SK-N-SH treated with all-trans-retinoic acid at 6 μM for 48 hours (cell line): ENCODE measurements at regions not wholly inside any gene's neighbourhood (a gene's known extent, or its start where the extent isn't known, plus 50 kb on each side); places are given as distances from the start of the nearest gene placed in this dataset.

Source experiments
- ATAC-seq: fragments of 200-7000 bp; cut with Tn5 transposase; 3 replicates; pipeline ENCODE4 v1.9.1; 2020; ENCODE audit warnings: mild to moderate bottlenecking, moderate library complexity
- ARNTL ChIP-seq: fragments of 450-650 bp; formaldehyde crosslinking; IDR thresholded peaks from 2 replicates; pipeline ENCODE4 v1.5.0; 2020; ENCODE audit warnings: low read depth, mild to moderate bottlenecking, moderate library complexity, borderline replicate concordance
- BACH2 ChIP-seq: fragments of 250-450 bp; sonication (Bioruptor Pico); IDR thresholded peaks from 2 replicates; pipeline ENCODE4 v1.9.0; 2021; ENCODE audit warnings: mild to moderate bottlenecking, borderline replicate concordance
- CSDC2 ChIP-seq: fragments of 250-450 bp; sonication (Bioruptor Pico); IDR thresholded peaks from 2 replicates; pipeline ENCODE4 v1.5.0; 2020; ENCODE audit warnings: mild to moderate bottlenecking, moderate library complexity
- ESRRG ChIP-seq: fragments of 250-450 bp; sonication (Bioruptor Pico); IDR thresholded peaks from 2 replicates; pipeline ENCODE4 v1.6.1; 2021; ENCODE audit warnings: mild to moderate bottlenecking
- GLIS3 ChIP-seq: fragments of 250-450 bp; sonication (Bioruptor Pico); IDR thresholded peaks from 2 replicates; pipeline ENCODE4 v1.5.0; 2020; ENCODE audit warnings: mild to moderate bottlenecking, moderate library complexity
- ISL1 ChIP-seq: fragments of 250-450 bp; sonication (Bioruptor Pico); IDR thresholded peaks from 2 replicates; pipeline ENCODE4 v2.1.2; 2022; ENCODE audit warnings: mild to moderate bottlenecking, moderate library complexity
- OSR1 ChIP-seq: fragments of 250-450 bp; sonication (Bioruptor Pico); IDR thresholded peaks from 2 replicates; pipeline ENCODE4 v1.8.0; 2022; ENCODE audit warnings: moderate library complexity, mild to moderate bottlenecking, inconsistent platforms
- PPARA ChIP-seq: fragments of 250-450 bp; sonication (Bioruptor Pico); IDR thresholded peaks from 2 replicates; pipeline ENCODE4 v1.5.0; 2020; ENCODE audit warnings: mild to moderate bottlenecking, borderline replicate concordance
- RARB ChIP-seq: fragments of 250-450 bp; sonication (Bioruptor Pico); IDR thresholded peaks from 2 replicates; pipeline ENCODE4 v1.8.0; 2021; ENCODE audit warnings: mild to moderate bottlenecking, moderate library complexity
- SNAI2 ChIP-seq: fragments of 250-450 bp; sonication (Bioruptor Pico); IDR thresholded peaks from 2 replicates; pipeline ENCODE4 v1.5.0; 2020; ENCODE audit warnings: mild to moderate bottlenecking, moderate library complexity
- TCF4 ChIP-seq: fragments of 250-450 bp; sonication (Bioruptor Pico); IDR thresholded peaks from 2 replicates; pipeline ENCODE4 v1.8.0; 2021; ENCODE audit warnings: mild to moderate bottlenecking, moderate library complexity, borderline replicate concordance
- TOX ChIP-seq: fragments of 250-450 bp; sonication (Bioruptor Pico); IDR thresholded peaks from 2 replicates; pipeline ENCODE4 v1.8.0; 2021; ENCODE audit warnings: mild to moderate bottlenecking, moderate library complexity, borderline replicate concordance
- ZFP3 ChIP-seq: fragments of 250-450 bp; sonication (Bioruptor Pico); IDR thresholded peaks from 2 replicates; pipeline ENCODE4 v1.5.0; 2020; ENCODE audit warnings: mild to moderate bottlenecking, moderate library complexity
- ZNF565 ChIP-seq: fragments of 450-650 bp; formaldehyde crosslinking; conservative IDR thresholded peaks from 2 replicates; pipeline ENCODE4 v1.5.0; 2020; ENCODE audit warnings: low read depth, mild to moderate bottlenecking, moderate library complexity
- ZNF70 ChIP-seq: fragments of 450-650 bp; formaldehyde crosslinking; IDR thresholded peaks from 2 replicates; pipeline ENCODE4 v1.5.0; 2020; ENCODE audit warnings: mild to moderate bottlenecking, moderate library complexity
- ZNF8 ChIP-seq: fragments of 450-650 bp; formaldehyde crosslinking; IDR thresholded peaks from 2 replicates; pipeline ENCODE4 v1.5.0; 2020; ENCODE audit warnings: mild to moderate bottlenecking, moderate library complexity
- TF ChIP-seq, protein P1 (sequence below): fragments of 250-450 bp; sonication (Bioruptor Pico); IDR thresholded peaks from 2 replicates; pipeline ENCODE4 v1.8.0; 2020; ENCODE audit warnings: mild to moderate bottlenecking, moderate library complexity, borderline replicate concordance
- TF ChIP-seq, protein P2 (sequence below): fragments of 250-450 bp; sonication (Bioruptor Pico); IDR thresholded peaks from 2 replicates; pipeline ENCODE4 v1.5.1; 2020; ENCODE audit warnings: low read depth, mild to moderate bottlenecking, moderate library complexity
- TF ChIP-seq, protein P3 (sequence below): fragments of 250-450 bp; sonication (Bioruptor Pico); IDR thresholded peaks from 2 replicates; pipeline ENCODE4 v1.5.0; 2020; ENCODE audit warnings: mild to moderate bottlenecking, moderate library complexity
- TF ChIP-seq, protein P4 (sequence below): fragments of 250-450 bp; sonication (Bioruptor Pico); IDR thresholded peaks from 2 replicates; pipeline ENCODE4 v1.8.0; 2021; ENCODE audit warnings: low read depth, mild to moderate bottlenecking, moderate library complexity, borderline replicate concordance

DNA sequence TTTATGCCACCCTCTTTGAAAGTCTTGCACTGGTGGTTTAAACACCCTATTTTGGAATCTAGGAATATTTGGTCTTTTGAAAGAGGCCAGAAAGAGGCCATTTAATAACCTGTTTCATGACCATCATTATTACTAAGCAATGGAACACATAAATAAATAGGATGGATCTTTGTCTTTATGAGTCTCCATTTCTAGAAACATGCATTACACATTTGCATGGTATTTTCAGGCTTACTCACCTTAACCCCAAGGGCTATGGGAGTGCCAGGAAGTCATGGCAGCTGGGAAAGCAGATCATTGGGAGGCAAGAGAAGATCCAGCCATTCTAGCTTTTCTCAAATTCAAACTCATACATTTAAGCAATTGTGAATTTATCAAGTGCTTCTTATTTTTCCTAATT is 185.8 kb upstream of the POU2AF2 start:
- no peak for ATAC-seq
- no peak for TF ChIP-seq ZFP3
- TF ChIP-seq, protein P1, sequence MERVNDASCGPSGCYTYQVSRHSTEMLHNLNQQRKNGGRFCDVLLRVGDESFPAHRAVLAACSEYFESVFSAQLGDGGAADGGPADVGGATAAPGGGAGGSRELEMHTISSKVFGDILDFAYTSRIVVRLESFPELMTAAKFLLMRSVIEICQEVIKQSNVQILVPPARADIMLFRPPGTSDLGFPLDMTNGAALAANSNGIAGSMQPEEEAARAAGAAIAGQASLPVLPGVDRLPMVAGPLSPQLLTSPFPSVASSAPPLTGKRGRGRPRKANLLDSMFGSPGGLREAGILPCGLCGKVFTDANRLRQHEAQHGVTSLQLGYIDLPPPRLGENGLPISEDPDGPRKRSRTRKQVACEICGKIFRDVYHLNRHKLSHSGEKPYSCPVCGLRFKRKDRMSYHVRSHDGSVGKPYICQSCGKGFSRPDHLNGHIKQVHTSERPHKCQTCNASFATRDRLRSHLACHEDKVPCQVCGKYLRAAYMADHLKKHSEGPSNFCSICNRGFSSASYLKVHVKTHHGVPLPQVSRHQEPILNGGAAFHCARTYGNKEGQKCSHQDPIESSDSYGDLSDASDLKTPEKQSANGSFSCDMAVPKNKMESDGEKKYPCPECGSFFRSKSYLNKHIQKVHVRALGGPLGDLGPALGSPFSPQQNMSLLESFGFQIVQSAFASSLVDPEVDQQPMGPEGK (CRISPR knock-in tag): no peak
- no peak for TF ChIP-seq TOX
- TF ChIP-seq ZNF565 (CRISPR knock-in tag): no peak
- TF ChIP-seq, protein P2, sequence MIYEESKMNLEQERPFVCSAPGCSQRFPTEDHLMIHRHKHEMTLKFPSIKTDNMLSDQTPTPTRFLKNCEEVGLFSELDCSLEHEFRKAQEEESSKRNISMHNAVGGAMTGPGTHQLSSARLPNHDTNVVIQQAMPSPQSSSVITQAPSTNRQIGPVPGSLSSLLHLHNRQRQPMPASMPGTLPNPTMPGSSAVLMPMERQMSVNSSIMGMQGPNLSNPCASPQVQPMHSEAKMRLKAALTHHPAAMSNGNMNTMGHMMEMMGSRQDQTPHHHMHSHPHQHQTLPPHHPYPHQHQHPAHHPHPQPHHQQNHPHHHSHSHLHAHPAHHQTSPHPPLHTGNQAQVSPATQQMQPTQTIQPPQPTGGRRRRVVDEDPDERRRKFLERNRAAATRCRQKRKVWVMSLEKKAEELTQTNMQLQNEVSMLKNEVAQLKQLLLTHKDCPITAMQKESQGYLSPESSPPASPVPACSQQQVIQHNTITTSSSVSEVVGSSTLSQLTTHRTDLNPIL (CRISPR knock-in tag): no peak
- TF ChIP-seq, protein P3, sequence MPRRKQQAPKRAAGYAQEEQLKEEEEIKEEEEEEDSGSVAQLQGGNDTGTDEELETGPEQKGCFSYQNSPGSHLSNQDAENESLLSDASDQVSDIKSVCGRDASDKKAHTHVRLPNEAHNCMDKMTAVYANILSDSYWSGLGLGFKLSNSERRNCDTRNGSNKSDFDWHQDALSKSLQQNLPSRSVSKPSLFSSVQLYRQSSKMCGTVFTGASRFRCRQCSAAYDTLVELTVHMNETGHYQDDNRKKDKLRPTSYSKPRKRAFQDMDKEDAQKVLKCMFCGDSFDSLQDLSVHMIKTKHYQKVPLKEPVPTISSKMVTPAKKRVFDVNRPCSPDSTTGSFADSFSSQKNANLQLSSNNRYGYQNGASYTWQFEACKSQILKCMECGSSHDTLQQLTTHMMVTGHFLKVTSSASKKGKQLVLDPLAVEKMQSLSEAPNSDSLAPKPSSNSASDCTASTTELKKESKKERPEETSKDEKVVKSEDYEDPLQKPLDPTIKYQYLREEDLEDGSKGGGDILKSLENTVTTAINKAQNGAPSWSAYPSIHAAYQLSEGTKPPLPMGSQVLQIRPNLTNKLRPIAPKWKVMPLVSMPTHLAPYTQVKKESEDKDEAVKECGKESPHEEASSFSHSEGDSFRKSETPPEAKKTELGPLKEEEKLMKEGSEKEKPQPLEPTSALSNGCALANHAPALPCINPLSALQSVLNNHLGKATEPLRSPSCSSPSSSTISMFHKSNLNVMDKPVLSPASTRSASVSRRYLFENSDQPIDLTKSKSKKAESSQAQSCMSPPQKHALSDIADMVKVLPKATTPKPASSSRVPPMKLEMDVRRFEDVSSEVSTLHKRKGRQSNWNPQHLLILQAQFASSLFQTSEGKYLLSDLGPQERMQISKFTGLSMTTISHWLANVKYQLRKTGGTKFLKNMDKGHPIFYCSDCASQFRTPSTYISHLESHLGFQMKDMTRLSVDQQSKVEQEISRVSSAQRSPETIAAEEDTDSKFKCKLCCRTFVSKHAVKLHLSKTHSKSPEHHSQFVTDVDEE (CRISPR knock-in tag): no peak
- TF ChIP-seq ARNTL: no peak
- no peak for TF ChIP-seq ZNF70 (CRISPR knock-in tag)
- TF ChIP-seq SNAI2 (CRISPR knock-in tag): no peak
- TF ChIP-seq OSR1 (CRISPR knock-in tag): no peak
- TF ChIP-seq ZNF8 (CRISPR knock-in tag): no peak
- TF ChIP-seq CSDC2 (CRISPR knock-in tag): no peak
- TF ChIP-seq PPARA (CRISPR knock-in tag): no peak
- TF ChIP-seq BACH2: no peak
- no peak for TF ChIP-seq ISL1 (CRISPR knock-in tag)
- no peak for TF ChIP-seq GLIS3
- no peak for TF ChIP-seq RARB (CRISPR knock-in tag)
- TF ChIP-seq ESRRG (CRISPR knock-in tag): no peak
- no peak for TF ChIP-seq TCF4 (CRISPR knock-in tag)

DNA sequence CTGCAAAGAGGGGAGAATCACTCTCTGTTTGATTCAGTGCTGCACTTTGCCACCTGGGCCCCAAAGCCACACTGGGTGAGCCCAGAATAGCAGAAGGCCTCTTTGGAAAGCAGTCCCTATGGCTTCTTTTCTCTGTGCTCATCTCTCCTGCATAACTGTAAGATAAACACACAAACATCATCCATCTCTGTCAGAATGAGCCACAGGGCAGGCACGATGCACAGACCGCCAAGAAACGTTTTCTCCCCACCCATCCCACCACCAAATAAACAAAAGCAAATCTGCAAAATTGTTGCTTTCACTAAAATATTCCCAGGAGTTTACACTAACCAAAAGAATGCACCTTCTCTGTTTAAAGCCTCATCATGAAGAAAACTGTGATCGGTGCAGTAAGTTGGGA is 196.4 kb upstream of the POU2AF2 start:
- TF ChIP-seq, protein P3 (CRISPR knock-in tag): no peak
- TF ChIP-seq, protein P2 (CRISPR knock-in tag): no peak
- TF ChIP-seq, protein P1 (CRISPR knock-in tag): no peak
- TF ChIP-seq ZNF565 (CRISPR knock-in tag) (no peak), ESRRG (CRISPR knock-in tag) (no peak), OSR1 (CRISPR knock-in tag) (no peak), ISL1 (CRISPR knock-in tag) (no peak)
- TF ChIP-seq, protein P4, sequence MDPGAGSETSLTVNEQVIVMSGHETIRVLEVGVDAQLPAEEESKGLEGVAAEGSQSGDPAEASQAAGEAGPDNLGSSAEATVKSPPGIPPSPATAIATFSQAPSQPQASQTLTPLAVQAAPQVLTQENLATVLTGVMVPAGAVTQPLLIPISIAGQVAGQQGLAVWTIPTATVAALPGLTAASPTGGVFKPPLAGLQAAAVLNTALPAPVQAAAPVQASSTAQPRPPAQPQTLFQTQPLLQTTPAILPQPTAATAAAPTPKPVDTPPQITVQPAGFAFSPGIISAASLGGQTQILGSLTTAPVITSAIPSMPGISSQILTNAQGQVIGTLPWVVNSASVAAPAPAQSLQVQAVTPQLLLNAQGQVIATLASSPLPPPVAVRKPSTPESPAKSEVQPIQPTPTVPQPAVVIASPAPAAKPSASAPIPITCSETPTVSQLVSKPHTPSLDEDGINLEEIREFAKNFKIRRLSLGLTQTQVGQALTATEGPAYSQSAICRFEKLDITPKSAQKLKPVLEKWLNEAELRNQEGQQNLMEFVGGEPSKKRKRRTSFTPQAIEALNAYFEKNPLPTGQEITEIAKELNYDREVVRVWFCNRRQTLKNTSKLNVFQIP: no peak
- ATAC-seq: no peak
